Transverse colon (tissue), 4 donors: ENCODE measurements at regions not wholly inside any gene's neighbourhood (a gene's known extent, or its start where the extent isn't known, plus 50 kb on each side); places are given as distances from the start of the nearest gene placed in this dataset.

Source experiments
- DNase-seq: peaks from one replicate; pipeline ENCODE4 v3.0.0-alpha.2; 2019
- H3K27ac ChIP-seq, 4 donors: fragments of 200-600 bp; sonication (generic); 2 replicates each; pipeline ENCODE4 v1.5.1; 2016 to 2018; ENCODE audit warnings: inconsistent platforms in 4 of 4
- H3K27me3 ChIP-seq: fragments of 200-600 bp; sonication (generic); 2 replicates; pipeline ENCODE4 v1.5.1; 2017; ENCODE audit warnings: inconsistent platforms
- H3K36me3 ChIP-seq, 4 donors: fragments of 200-600 bp; sonication (generic); 2 replicates each; pipeline ENCODE4 v1.5.1; 2017 to 2019; ENCODE audit warnings: inconsistent platforms in 4 of 4
- H3K4me1 ChIP-seq, 4 donors: fragments of 200-600 bp; sonication (generic); 2 replicates each; pipeline ENCODE4 v1.5.1; 2017 to 2020; ENCODE audit warnings: inconsistent platforms in 4 of 4
- H3K4me3 ChIP-seq, 4 donors: fragments of 200-600 bp; sonication (generic); 1 replicate in 1 of 4; 2 replicates in 3 of 4; pipeline versions ENCODE4 v1.5.1 to v1.6.1; 2017 to 2019; ENCODE audit warnings: inconsistent platforms in 4 of 4
- H3K9me3 ChIP-seq, 2 donors: fragments of 200-600 bp; sonication (generic); 2 replicates each; pipeline ENCODE4 v1.5.1; 2017 to 2019; ENCODE audit warnings: inconsistent platforms in 2 of 2
- CTCF ChIP-seq, 5 experiments: fragments of 200-600 bp in 3 of 5; fragments of 450-650 bp in 2 of 5; sonication (generic) in 3 of 5; IDR thresholded peaks; 1 replicate in 2 of 5; 2 replicates in 3 of 5; pipeline ENCODE4 v1.5.1; 2016 to 2017; ENCODE audit warnings: antibody characterized with exemption in 5 of 5, inconsistent platforms in 3 of 5, mild to moderate bottlenecking in 2 of 5, moderate library complexity in 1 of 5
- EP300 ChIP-seq: sonication (generic); formaldehyde crosslinking; IDR thresholded peaks from one replicate; pipeline ENCODE4 v1.6.1; 2017; ENCODE audit warnings: antibody characterized with exemption, low read depth
- POLR2A ChIP-seq: fragments of 450-650 bp; IDR thresholded peaks from one replicate; pipeline ENCODE4 v1.6.1; 2016; ENCODE audit warnings: antibody characterized with exemption, mild to moderate bottlenecking, moderate library complexity
- POLR2AphosphoS5 ChIP-seq, 3 donors: sonication (generic); formaldehyde crosslinking; IDR thresholded peaks; one replicate each; pipeline ENCODE4 v1.6.1; 2016; ENCODE audit warnings: antibody characterized with exemption in 3 of 3
- WGBS, 2 donors: methylation state at CpG; one replicate each; pipeline ENCODE4 v1.1.5; 2018; ENCODE audit warnings: low coverage in 1 of 2; 5-methylcytosine and 5-hydroxymethylcytosine counted together
- in situ Hi-C, 4 donors: fragments of 200-750 bp; cut with MboI; loops; one replicate each; pipeline versions ENCODE4 v1.15.0 to v1.15.1; 2017; ENCODE audit warnings: low sequenced_read_pairs in 3 of 4, low pct_ligation_motif_present in 1 of 4, low pct_unique_long_range_greater_than_20kb in 1 of 4
- intact Hi-C: fragments of 100-400 bp; cut with DNase I; formaldehyde crosslinking; loops from one replicate; pipeline ENCODE4 v1.15.1; 2023; ENCODE audit warnings: low total_unique reads

- in situ Hi-C loops (no loop called here), intact Hi-C loops (no loop called here)
- no peak for TF ChIP-seq EP300
- no peak for TF ChIP-seq CTCF (IDR thresholded peaks at IDR 0.05)
- TF ChIP-seq POLR2A, result no peak
- no peak for TF ChIP-seq POLR2AphosphoS5 (IDR thresholded peaks at IDR 0.05)
- H3K9me3 ChIP-seq, result no peaks in the 10 kb centered on the region
- no peaks in the 10 kb centered on the region for H3K4me1 ChIP-seq
- DNase-seq, result no peak
- 80 to 89% methylated on average over 1 of the region's 1 CpG for whole genome bisulfite sequencing, 2 donors
- H3K27me3 ChIP-seq, result no peaks in the 10 kb centered on the region
- H3K4me3 ChIP-seq, result no peak overlapping the region
- H3K27ac ChIP-seq, result no peak overlapping the region
- H3K36me3 ChIP-seq, result no peaks in the 10 kb centered on the region
Observed at GRCh38 chr4:15294202-15294601, 133.6 kb upstream of the C1QTNF7 start.

- TF ChIP-seq POLR2A (no peak), CTCF (IDR thresholded peaks at IDR 0.05) (no peak)
- DNase-seq, result no peak
- Histone ChIP-seq H3K4me1 (no peaks in the 10 kb centered on the region), H3K9me3 (no peaks in the 10 kb centered on the region), H3K27me3 (no peaks in the 10 kb centered on the region), H3K4me3 (no peak overlapping the region), H3K36me3 (no peaks in the 10 kb centered on the region), H3K27ac (no peak overlapping the region)
- intact Hi-C loops (no loop called here), in situ Hi-C loops (no loop called here)
- WGBS, 2 donors, result 48 to 56% methylated on average over 4 of the region's 4 CpGs
Observed at GRCh38 chr4:15294832-15295231, 133.0 kb upstream of the C1QTNF7 start.

- intact Hi-C loops, result no loop called here
- DNase-seq, result no peak
- 60 to 66% methylated on average over 5 to 8 of the region's 8 CpGs for WGBS, 2 donors
- Histone ChIP-seq H3K4me1 (no peaks in the 10 kb centered on the region), H3K36me3 (no peaks in the 10 kb centered on the region), H3K9me3 (no peaks in the 10 kb centered on the region), H3K27me3 (no peaks in the 10 kb centered on the region), H3K27ac (no peak overlapping the region), H3K4me3 (no peak overlapping the region)
- in situ Hi-C loops, result no loop called here
- TF ChIP-seq CTCF (IDR thresholded peaks at IDR 0.05) (no peak), EP300 (no peak), POLR2A (no peak), POLR2AphosphoS5 (IDR thresholded peaks at IDR 0.05) (no peak)
Observed at GRCh38 chr4:15295421-15296162, 132.2 kb upstream of the C1QTNF7 start.

- H3K36me3 ChIP-seq, result no peaks in the 10 kb centered on the region
- H3K27me3 ChIP-seq, result no peaks in the 10 kb centered on the region
- no peak for TF ChIP-seq CTCF (IDR thresholded peaks at IDR 0.05)
- TF ChIP-seq POLR2AphosphoS5 (IDR thresholded peaks at IDR 0.05), result no peak
- no peak for TF ChIP-seq EP300
- no peak for TF ChIP-seq POLR2A
- 88 to 95% methylated on average over 2 to 3 of the region's 3 CpGs for WGBS, 2 donors
- intact Hi-C loops (no loop called here), in situ Hi-C loops (no loop called here)
- no peaks in the 10 kb centered on the region for H3K4me1 ChIP-seq
- no peak overlapping the region for H3K27ac ChIP-seq
- DNase-seq, result no peak
- no peak overlapping the region for H3K4me3 ChIP-seq
- no peaks in the 10 kb centered on the region for H3K9me3 ChIP-seq
Observed at GRCh38 chr4:15297344-15297743, 130.5 kb upstream of the C1QTNF7 start.
